HFF-Myc (cell line): ENCODE measurements at regions not wholly inside any gene's neighbourhood (a gene's known extent, or its start where the extent isn't known, plus 50 kb on each side); places are given as distances from the start of the nearest gene placed in this dataset.

Source experiments
- DNase-seq: peaks from one replicate; pipeline ENCODE4 v3.0.0-alpha.2; 2011; ENCODE audit warnings: low read depth; ENCODE audit errors: extremely low read depth
- H3K4me3 ChIP-seq: replicated peaks from 2 replicates; pipeline ENCODE4 v1.5.1; 2011; ENCODE audit warnings: low read depth, mild to moderate bottlenecking, control low read depth, low read length
- CTCF ChIP-seq: IDR thresholded peaks from 2 replicates; pipeline ENCODE4 v1.5.1; 2012; ENCODE audit warnings: mild to moderate bottlenecking, low read depth, low read length, control low read depth; ENCODE audit errors: missing control alignments

- DNase-seq = no peak
- no peak overlapping the region for H3K4me3 ChIP-seq
- TF ChIP-seq CTCF = no peak
Observed at GRCh38 chr7:113787106-113787505, 131.7 kb downstream of the PPP1R3A start.

GRCh38 chr7:113784956-113785355, 133.9 kb downstream of the PPP1R3A start:
- DNase-seq = no peak
- no peak for TF ChIP-seq CTCF
- no peak overlapping the region for H3K4me3 ChIP-seq

- TF ChIP-seq CTCF = no peak
- no peak overlapping the region for H3K4me3 ChIP-seq
- no peak for DNase-seq
Observed at GRCh38 chr7:113784316-113784715, 134.5 kb downstream of the PPP1R3A start.

DNA sequence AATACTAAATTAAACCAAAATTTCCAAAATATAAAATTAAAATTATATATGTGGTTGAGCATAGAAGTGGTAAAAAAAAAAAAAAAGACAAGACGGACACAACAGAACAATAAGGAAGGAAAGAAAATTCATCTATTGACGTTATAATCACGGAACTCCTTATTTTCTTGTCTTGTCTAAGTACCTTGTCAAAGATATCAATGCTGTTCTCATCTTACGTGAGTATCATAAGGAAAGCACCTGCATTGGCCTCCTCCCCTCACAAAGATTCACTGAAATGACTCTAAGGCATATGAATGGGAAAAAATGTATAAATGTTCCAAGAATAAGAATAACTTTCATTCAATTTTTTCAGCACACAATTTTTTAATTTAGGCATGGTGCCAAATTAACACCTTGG, 135.4 kb downstream of the PPP1R3A start:
- TF ChIP-seq CTCF = no peak
- H3K4me3 ChIP-seq = no peak overlapping the region
- DNase-seq = no peak

DNA sequence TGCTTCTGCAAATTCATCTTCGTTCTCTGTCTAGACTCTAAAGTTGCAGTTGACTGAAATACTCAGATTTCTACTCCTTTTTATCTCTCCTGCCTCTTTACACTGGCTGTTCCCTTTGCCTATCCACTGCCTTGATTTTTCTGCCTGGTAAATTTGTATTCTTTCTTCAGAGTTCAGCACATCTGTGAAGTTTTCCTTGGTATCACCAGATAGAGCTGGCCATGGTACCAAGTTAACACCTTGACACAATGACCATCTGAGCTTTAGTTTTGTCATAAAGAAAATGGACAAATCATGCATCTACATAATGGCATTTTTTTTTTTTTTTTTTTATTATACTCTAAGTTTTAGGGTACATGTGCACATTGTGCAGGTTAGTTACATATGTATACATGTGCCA, 143.0 kb downstream of the PPP1R3A start:
- no peak for TF ChIP-seq CTCF
- no peak overlapping the region for H3K4me3 ChIP-seq
- no peak for DNase-seq

- H3K4me3 ChIP-seq = no peak overlapping the region
- DNase-seq = no peak
- TF ChIP-seq CTCF = no peak
Observed at GRCh38 chr7:113775401-113775800, 143.4 kb downstream of the PPP1R3A start.

DNA sequence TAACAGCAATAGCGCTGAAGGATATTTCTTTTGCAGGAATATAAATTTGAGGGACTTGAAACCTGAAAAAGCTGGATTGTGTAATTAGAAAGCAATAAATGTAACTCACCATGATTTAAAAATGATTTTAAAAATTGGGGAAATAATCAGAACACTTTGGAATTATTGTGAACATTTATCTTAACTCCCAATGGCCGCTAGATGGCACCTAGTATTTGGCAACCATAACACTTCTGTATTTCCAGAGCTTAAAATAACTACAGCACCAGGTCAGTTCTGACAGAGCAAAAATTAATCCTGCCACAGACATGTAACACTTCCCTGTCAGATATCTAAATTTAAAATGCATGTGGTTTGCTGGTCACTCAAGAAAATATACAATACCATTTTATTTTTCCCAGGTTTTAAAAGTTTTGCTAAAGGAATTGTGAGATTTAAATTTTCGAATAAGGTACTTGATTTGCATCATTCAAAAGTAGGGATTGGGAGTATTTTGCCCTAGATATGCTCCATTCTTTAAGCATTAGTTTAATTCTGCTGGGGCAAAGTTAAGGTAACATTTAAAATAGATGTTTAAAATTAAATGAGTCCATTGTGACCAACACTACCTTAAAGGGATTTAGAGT, 144.5 kb downstream of the PPP1R3A start:
- no peak overlapping the region for H3K4me3 ChIP-seq
- peak; percentile 52 for TF ChIP-seq CTCF
- peak; percentile 22 for DNase-seq
